GM19463 (cell line): ENCODE measurements at regions not wholly inside any gene's neighbourhood (a gene's known extent, or its start where the extent isn't known, plus 50 kb on each side); places are given as distances from the start of the nearest gene placed in this dataset.

ENCODE experiments used
- ATAC-seq: cut with Tn5 transposase; IDR thresholded peaks from one replicate; pipeline ENCODE4 v1.9.1; 2021; ENCODE audit warnings: mild to moderate bottlenecking, moderate library complexity; ENCODE audit not compliant: unreplicated experiment

DNA sequence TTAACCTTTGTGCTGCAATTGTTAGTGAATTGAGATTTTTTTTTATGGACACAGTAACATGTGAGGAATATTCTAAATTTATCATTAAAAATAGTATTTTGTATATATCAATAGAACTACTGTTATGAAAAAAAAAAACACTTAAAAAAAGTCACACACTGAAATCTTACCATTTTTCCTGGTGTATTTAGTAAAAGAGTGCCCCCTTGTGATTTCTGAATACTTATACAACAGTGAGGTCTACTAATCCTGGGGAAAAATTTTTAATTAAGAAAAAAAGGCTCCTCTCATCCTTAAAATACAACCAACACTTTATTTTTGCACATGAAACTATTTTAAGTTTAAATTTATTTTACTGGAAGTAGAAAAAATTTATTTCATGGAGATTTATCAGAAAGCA, 56.4 kb upstream of the SPOCK3 start:
- no peak for ATAC-seq

- ATAC-seq = no peak
These were observed 74.6 kb upstream of the SPOCK3 start for GRCh38 chr4:167308876-167309275.

GRCh38 chr4:167321299-167321698, 87.0 kb upstream of the SPOCK3 start:
- ATAC-seq = no peak

- ATAC-seq = no peak
These were observed 105.5 kb upstream of the SPOCK3 start for GRCh38 chr4:167339781-167340180.

GRCh38 chr4:167359711-167360110, 125.4 kb upstream of the SPOCK3 start:
- no peak for ATAC-seq

- ATAC-seq = no peak
These were observed 145.0 kb upstream of the SPOCK3 start for GRCh38 chr4:167379076-167379835.

- no peak for ATAC-seq
These were observed 146.7 kb upstream of the SPOCK3 start for GRCh38 chr4:167380964-167381363.

GRCh38 chr4:167383291-167383690, 149.0 kb upstream of the SPOCK3 start:
- no peak for ATAC-seq

DNA sequence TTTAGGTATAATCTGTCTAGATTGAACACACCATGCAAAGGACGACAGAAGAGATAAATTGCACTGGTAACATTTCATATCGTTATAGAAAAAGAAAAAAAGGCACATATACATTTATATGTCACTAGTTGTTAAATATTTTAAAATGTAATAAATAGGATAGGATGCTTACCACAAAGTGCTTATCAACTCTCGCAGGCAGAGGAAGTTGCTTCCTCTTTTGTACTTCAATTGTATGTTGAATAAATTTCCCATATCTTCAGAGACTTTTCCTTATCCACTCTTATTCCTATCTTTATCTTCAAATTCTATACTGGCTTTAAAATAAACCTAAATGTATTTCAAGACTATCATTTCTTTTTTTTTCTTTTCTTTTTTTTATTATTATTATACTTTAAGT, 163.3 kb upstream of the SPOCK3 start:
- ATAC-seq = no peak

DNA sequence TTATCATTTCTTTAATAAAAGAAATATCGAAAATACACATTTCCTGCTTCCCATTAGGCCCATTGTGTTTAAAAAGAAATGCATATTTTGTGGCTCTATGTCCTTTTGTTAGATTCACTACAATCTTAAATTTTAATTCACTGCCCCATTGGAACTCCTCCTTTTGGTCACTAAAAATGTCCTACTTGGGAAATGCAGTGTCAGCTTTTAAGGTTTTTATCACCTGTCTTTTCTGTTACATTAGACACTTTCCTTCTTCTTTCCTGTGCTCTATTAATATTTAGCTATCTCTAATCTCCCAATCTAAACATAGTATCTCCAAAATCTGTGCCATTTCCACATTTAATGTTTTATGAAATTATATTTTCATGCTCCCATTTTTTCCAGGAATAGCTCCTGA, 164.9 kb upstream of the SPOCK3 start:
- ATAC-seq = no peak

- ATAC-seq = no peak
These were observed 171.9 kb upstream of the SPOCK3 start for GRCh38 chr4:167406181-167406580.

DNA sequence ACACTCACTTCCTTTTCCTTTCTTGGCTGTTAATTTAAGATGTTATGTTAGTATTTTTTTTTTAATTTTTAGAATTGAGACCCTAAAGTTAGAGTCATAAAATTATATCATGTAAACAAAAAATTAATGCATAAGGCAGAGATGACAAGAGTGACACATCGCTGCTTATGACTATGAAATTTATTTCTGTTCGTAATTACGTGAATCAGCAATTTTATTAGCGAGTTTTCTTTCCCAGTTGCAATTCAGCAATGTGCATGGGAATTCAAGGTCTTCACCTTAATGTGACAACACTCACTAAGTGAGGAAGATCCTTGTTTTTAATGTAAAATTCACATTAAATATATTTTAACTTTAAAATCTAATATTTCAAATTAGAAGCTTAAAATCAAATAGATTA, 181.2 kb upstream of the SPOCK3 start:
- ATAC-seq = no peak

GRCh38 chr4:167419468-167420140, 185.3 kb upstream of the SPOCK3 start:
- no peak for ATAC-seq

DNA sequence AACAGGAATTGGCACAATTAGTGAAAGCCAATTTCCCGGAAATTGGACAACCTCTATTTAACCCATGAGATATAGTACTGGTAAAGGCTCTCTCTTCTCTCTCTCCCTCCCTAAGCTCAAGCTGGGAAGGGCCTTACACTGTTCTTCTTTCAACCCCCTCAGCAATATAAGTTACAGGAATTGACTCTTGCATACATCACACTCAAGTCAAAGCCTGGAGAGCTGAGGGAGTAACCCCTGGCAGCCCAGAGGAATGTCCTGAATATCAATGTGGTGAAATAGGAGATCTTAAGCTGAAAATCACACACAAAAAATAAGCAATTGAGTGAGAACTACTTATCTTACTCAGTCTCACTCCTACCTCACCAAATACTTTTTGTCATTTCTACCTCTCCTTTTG, 186.9 kb upstream of the SPOCK3 start:
- ATAC-seq = no peak

GRCh38 chr4:167424341-167425256, 190.3 kb upstream of the SPOCK3 start:
- no peak for ATAC-seq

GRCh38 chr4:167428156-167428555, 193.9 kb upstream of the SPOCK3 start:
- no peak for ATAC-seq

GRCh38 chr4:167431371-167431770, 197.1 kb upstream of the SPOCK3 start:
- no peak for ATAC-seq

DNA sequence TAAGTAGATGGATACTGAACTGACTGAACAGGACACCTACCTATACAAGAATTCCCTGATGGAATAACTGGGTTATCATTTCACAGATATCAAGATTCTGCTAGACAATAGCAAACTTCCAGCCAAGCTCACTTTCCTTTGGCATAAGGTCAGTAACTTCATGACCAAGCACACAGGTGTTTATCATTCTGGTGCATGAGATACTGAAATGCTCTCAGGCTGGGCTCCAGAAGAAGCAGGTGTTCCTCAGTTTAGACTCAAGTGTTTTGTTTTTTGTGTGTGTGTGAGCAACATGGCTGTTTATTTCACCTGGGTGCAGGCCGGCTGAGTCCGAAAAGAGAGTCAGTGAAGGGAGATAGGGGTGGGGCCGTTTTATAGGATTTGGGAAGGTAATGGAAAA, 201.5 kb upstream of the SPOCK3 start:
- no peak for ATAC-seq

DNA sequence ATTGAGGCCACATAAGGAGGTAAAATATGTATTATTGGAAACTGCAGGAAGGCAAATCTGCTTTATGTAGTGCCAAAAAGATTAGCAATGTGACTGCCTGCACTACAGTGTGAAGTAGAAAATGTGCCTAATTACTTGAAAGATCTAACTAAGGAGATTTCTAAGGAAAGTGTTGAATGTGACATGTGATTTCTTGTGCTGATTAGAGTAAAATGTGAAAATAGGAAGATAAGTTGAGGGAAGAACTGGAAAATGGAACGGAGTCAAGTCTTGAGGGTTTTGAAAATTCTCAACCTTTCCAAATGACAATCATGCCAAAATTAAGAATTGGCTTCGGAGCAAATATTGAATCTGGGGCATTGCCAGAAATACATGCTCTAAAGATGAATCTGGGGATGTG, 209.5 kb upstream of the SPOCK3 start:
- ATAC-seq = no peak

- ATAC-seq = no peak
These were observed 218.7 kb upstream of the SPOCK3 start for GRCh38 chr4:167452922-167453430.

GRCh38 chr4:167456619-167457018, 222.3 kb upstream of the SPOCK3 start:
- no peak for ATAC-seq
